Ovary (tissue), 3 donors: ENCODE measurements at regions not wholly inside any gene's neighbourhood (a gene's known extent, or its start where the extent isn't known, plus 50 kb on each side); places are given as distances from the start of the nearest gene placed in this dataset.

ENCODE experiments used
- CTCF ChIP-seq, 3 donors: fragments of 450-650 bp in 2 of 3; fragments of 200-600 bp in 1 of 3; IDR thresholded peaks; one replicate each; pipeline versions ENCODE4 v1.5.1 to v1.8.0; 2016 to 2022; ENCODE audit warnings: antibody characterized with exemption in 3 of 3, mild to moderate bottlenecking in 1 of 3
- POLR2A ChIP-seq: fragments of 450-650 bp; IDR thresholded peaks from one replicate; pipeline ENCODE4 v1.6.1; 2017; ENCODE audit warnings: antibody characterized with exemption, mild to moderate bottlenecking, moderate library complexity
- donor health status: DM: no; HTN: no; CAD: no.

GRCh38 chr6:19470333-19470732 lies 366.8 kb upstream of the ID4 start:
- TF ChIP-seq CTCF (IDR thresholded peaks at IDR 0.05) (no peak), POLR2A (no peak)
